GM21619 (cell line): ENCODE measurements at regions not wholly inside any gene's neighbourhood (a gene's known extent, or its start where the extent isn't known, plus 50 kb on each side); places are given as distances from the start of the nearest gene placed in this dataset.

ENCODE experiments used
- ATAC-seq: cut with Tn5 transposase; IDR thresholded peaks from one replicate; pipeline ENCODE4 v1.9.1; 2021; ENCODE audit not compliant: unreplicated experiment

DNA sequence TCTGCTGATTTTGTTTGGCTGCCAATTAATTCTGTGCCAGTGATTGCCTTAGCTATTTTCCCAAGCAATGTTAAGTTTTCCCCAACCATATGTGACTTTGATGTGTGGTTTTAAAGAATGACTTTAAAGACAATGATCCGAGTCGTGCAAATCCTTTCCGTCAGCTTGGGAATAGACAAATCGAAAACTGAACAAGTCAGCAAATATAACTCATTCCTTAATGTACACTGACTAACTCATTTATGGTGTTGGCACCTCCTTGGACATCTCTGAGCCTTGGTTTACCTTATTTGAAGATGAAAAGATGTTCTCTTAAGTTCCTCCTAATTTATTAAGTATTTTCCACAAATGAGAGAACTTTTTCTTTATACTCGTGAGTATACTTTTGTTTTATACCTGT, 249.4 kb upstream of the SLCO3A1 start:
- ATAC-seq, result no peak

GRCh38 chr15:91605576-91605975, 247.9 kb upstream of the SLCO3A1 start:
- ATAC-seq, result no peak

- ATAC-seq, result no peak
Measured at GRCh38 chr15:91609231-91609630, 244.3 kb upstream of the SLCO3A1 start.

DNA sequence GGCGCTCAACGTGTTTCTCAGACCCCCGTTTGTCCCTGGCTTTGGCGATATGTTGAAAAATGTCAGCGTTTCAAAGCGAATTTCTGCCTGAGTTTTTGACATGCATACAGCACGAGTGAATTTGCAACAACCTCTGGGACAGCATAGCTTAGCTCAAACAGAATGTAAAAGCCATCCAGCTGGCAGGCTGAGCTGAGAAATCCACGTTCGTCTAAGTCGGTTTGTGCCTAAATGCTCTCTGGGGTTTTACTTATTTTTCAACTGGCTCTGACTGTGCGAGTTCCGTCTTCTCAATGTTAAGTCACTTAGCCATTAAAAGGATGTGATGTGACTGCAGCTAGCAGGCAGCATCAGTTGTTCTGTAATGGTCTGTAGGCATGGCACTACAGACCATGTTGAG, 243.5 kb upstream of the SLCO3A1 start:
- no peak for ATAC-seq

GRCh38 chr15:91611561-91612323, 241.8 kb upstream of the SLCO3A1 start:
- ATAC-seq, result no peak

- ATAC-seq, result no peak
Measured at GRCh38 chr15:91620229-91620628, 233.3 kb upstream of the SLCO3A1 start.

GRCh38 chr15:91622235-91622634, 231.3 kb upstream of the SLCO3A1 start:
- no peak for ATAC-seq

- ATAC-seq, result no peak
Measured at GRCh38 chr15:91622711-91623342, 230.7 kb upstream of the SLCO3A1 start.

GRCh38 chr15:91624353-91624968, 229.0 kb upstream of the SLCO3A1 start:
- no peak for ATAC-seq

GRCh38 chr15:91625506-91625905, 228.0 kb upstream of the SLCO3A1 start:
- ATAC-seq, result no peak

DNA sequence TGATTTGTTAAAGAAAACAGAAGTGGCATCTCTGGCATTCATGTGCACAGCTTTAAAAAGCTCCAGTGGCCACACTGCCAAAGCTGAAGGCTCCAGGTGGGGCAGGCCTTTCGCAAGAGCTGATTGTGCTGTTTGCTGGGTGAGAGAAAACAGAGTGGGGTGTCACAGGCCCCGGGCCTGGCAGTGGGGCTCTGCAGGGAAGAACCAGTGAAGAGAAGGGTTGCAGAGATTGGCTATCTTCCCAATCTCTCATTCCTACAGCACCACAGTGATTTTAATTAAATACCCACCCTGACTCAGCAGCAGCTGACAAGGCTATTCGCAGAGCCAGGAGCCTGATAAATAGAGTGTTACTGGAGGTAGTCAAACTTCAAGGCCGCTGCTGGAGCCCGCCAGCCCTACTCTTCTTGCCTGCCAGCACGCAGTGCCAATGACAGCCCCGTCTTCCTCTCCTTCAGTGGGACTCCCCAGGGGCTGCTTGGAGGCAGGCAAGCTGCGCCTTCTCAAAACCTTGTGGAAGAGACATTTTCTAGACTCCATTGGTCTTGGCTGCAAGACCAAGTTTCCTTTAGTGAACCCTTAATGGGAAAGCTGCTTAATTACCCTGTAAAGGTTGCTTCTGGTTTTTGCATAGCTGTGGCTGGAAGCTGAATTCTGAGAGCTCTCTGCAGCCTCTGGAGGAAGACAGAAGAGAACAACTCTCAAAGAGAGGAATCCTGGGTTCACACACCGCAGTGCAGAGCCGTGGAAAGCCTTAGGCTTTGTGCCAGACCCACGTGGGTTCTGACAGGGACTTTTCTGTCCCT, 225.8 kb upstream of the SLCO3A1 start:
- ATAC-seq, result no peak

- ATAC-seq, result no peak
Measured at GRCh38 chr15:91630090-91630489, 223.4 kb upstream of the SLCO3A1 start.

- no peak for ATAC-seq
Measured at GRCh38 chr15:91632176-91632575, 221.3 kb upstream of the SLCO3A1 start.

GRCh38 chr15:91632981-91633380, 220.5 kb upstream of the SLCO3A1 start:
- ATAC-seq, result no peak

GRCh38 chr15:91634179-91634578, 219.3 kb upstream of the SLCO3A1 start:
- no peak for ATAC-seq

DNA sequence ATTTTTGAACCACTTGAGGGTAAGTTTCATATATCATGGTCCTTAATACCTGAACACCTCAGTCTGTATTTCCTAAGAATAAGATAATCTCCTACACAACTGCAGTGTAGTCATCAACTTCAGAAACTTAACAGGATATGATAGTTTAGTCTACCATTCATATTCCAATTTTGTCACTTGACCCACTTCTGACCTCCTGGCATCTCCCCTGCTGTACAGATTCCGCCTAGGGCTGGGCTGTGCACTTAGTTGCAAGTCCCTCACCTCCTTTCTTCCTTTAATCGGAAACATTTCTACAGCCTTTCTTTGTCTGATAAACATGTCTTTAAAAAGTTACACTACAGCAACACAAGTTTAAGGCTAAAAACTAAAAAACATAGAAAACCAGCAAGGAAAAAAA, 218.4 kb upstream of the SLCO3A1 start:
- no peak for ATAC-seq

GRCh38 chr15:91635641-91636040, 217.9 kb upstream of the SLCO3A1 start:
- ATAC-seq, result no peak

- ATAC-seq, result no peak
Measured at GRCh38 chr15:91649016-91649415, 204.5 kb upstream of the SLCO3A1 start.

DNA sequence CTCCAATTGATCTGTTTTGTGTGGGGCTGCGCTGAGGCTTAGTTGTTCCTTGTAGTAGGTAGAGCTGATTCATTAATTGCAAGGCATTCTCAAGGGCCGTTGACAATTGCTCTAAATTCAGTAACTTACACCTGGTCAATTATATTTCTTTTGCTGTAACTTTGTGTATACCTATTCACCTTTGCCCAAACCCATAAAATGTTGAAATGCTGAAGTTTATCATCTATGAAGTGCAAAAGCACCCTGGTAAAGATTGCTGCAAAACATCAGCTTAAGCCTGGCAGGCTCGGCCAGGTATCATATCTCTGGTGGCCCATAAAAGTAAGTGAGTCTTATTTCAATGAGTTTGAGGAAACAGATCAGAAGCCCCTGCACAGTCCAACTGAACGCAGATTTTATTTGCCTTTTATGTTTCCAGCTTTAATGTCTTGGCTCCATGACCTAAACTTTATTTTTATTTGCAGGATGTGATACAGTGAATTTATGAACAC, 203.6 kb upstream of the SLCO3A1 start:
- no peak for ATAC-seq

GRCh38 chr15:91651251-91651650, 202.3 kb upstream of the SLCO3A1 start:
- no peak for ATAC-seq

DNA sequence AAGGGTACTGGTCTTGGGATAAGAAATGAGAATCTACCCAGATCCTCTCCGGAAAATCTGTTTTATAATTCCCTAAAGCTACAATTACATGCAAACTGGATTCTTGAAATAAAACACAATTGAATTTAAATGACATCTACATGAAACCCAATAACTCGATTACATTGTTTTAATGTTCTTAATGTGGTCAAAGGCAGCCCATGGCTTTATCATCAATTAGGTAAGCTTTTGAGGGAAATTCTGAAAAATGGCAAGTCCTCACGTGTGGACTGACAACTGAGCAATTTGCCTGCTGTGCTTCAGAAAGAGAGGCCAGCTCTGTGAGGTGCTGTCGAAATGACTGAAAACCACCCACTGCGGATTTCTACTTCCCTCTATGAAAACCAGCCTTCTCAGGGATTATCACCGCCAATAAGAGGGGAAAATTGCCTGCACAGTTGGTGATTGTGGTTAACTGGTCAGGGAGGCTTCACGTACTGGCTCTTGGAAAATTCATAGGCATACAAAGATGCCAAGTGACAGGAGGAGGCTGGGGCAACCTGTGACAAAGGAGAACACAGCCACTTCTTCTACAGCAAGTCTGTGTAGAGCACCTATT, 200.8 kb upstream of the SLCO3A1 start:
- ATAC-seq, result no peak
